NB4 (cell line): ENCODE measurements at regions not wholly inside any gene's neighbourhood (a gene's known extent, or its start where the extent isn't known, plus 50 kb on each side); places are given as distances from the start of the nearest gene placed in this dataset.

Source experiments
- POLR2A ChIP-seq: IDR thresholded peaks from 2 replicates; pipeline ENCODE4 v1.6.1; 2011; ENCODE audit warnings: mild to moderate bottlenecking; ENCODE audit not compliant: insufficient read length; ENCODE audit errors: extremely low read depth
- TF ChIP-seq, protein P1 (sequence below): IDR thresholded peaks from one replicate; pipeline ENCODE4 v1.5.1; 2012; ENCODE audit warnings: low read depth, low read length

GRCh38 chr3:86880066-86880465 lies 110.9 kb downstream of the VGLL3 start:
- TF ChIP-seq, protein P1, sequence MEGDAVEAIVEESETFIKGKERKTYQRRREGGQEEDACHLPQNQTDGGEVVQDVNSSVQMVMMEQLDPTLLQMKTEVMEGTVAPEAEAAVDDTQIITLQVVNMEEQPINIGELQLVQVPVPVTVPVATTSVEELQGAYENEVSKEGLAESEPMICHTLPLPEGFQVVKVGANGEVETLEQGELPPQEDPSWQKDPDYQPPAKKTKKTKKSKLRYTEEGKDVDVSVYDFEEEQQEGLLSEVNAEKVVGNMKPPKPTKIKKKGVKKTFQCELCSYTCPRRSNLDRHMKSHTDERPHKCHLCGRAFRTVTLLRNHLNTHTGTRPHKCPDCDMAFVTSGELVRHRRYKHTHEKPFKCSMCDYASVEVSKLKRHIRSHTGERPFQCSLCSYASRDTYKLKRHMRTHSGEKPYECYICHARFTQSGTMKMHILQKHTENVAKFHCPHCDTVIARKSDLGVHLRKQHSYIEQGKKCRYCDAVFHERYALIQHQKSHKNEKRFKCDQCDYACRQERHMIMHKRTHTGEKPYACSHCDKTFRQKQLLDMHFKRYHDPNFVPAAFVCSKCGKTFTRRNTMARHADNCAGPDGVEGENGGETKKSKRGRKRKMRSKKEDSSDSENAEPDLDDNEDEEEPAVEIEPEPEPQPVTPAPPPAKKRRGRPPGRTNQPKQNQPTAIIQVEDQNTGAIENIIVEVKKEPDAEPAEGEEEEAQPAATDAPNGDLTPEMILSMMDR: no peak
- TF ChIP-seq POLR2A: no peak
